HuH-7 (cell line): ENCODE measurements at regions not wholly inside any gene's neighbourhood (a gene's known extent, or its start where the extent isn't known, plus 50 kb on each side); places are given as distances from the start of the nearest gene placed in this dataset.
"Not testable (repeated sequence)": the region's sequence is repeated elsewhere in the genome, so short reads cannot be mapped to it uniquely, and the experiment has no call there.

Source experiments
- DNase-seq: peaks from one replicate; pipeline ENCODE4 v3.0.0; 2011; ENCODE audit warnings: low spot score

GRCh38 chr1:43042773-43043457 is 84.2 kb upstream of the SLC2A1 start:
- DNase-seq = no peak

GRCh38 chr1:43042127-43042526 is 83.5 kb upstream of the SLC2A1 start:
- DNase-seq = no peak

- DNase-seq = no peak
Observed at GRCh38 chr1:43041591-43041990, 82.9 kb upstream of the SLC2A1 start.

GRCh38 chr1:43039228-43040055 is 80.8 kb upstream of the SLC2A1 start:
- peak; percentile 68 for DNase-seq

- no peak for DNase-seq
Observed at GRCh38 chr1:43038232-43038935, 79.7 kb upstream of the SLC2A1 start.

GRCh38 chr1:43037466-43037865 is 78.8 kb upstream of the SLC2A1 start:
- no peak for DNase-seq

- no peak for DNase-seq
Observed at GRCh38 chr1:43036932-43037331, 78.3 kb upstream of the SLC2A1 start.

- no peak for DNase-seq
Observed at GRCh38 chr1:43035821-43036741, 77.4 kb upstream of the SLC2A1 start.

GRCh38 chr1:43034778-43035177 is 76.1 kb upstream of the SLC2A1 start:
- DNase-seq = no peak

- DNase-seq = no peak
Observed at GRCh38 chr1:43034195-43034658, 75.6 kb upstream of the SLC2A1 start.

- no peak for DNase-seq
Observed at GRCh38 chr1:43031316-43032203, 72.9 kb upstream of the SLC2A1 start.

- no peak for DNase-seq
Observed at GRCh38 chr1:43024905-43025304, 66.2 kb upstream of the SLC2A1 start.

GRCh38 chr1:43021547-43022474 is 63.1 kb upstream of the SLC2A1 start:
- DNase-seq = no peak

GRCh38 chr1:43019226-43019625 is 60.6 kb upstream of the SLC2A1 start:
- DNase-seq = no peak

- DNase-seq = no peak
Observed at GRCh38 chr1:43018121-43018520, 59.5 kb upstream of the SLC2A1 start.

GRCh38 chr1:43015269-43015668 is 56.6 kb upstream of the SLC2A1 start:
- no peak for DNase-seq

- not testable (repeated sequence) for DNase-seq
Observed at GRCh38 chr1:43014579-43014978, 55.9 kb upstream of the SLC2A1 start.

GRCh38 chr1:43011020-43011419 is 52.4 kb upstream of the SLC2A1 start:
- DNase-seq = no peak

- DNase-seq = no peak
Observed at GRCh38 chr1:43009274-43009673, 50.6 kb upstream of the SLC2A1 start.
